ENCODE measurements at regions not wholly inside any gene's neighbourhood (a gene's known extent, or its start where the extent isn't known, plus 50 kb on each side); places are given as distances from the start of the nearest gene placed in this dataset.
"Not testable (repeated sequence)": the region's sequence is repeated elsewhere in the genome, so short reads cannot be mapped to it uniquely, and the experiment has no call there.

DNA sequence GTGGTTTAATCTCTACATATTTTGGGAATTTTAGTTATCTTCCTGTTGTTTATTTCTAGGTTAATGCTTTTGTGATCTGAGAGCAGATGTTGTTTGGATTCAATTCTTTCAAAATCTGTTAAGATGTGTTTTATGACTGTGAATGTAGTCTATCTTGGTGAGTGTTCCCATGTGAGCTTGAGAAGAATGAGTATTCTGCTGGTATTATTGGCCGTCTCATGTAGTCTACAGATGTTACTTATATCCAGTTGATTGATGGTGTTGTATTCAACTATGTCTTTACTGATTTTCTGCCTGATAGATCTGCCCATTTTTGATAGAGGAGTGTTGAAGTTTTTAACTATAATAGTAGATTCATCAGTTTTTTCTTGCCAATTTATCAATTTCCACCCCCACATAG is 141.4 kb upstream of the FOXP2 start:
- no peak for DNase-seq

DNA sequence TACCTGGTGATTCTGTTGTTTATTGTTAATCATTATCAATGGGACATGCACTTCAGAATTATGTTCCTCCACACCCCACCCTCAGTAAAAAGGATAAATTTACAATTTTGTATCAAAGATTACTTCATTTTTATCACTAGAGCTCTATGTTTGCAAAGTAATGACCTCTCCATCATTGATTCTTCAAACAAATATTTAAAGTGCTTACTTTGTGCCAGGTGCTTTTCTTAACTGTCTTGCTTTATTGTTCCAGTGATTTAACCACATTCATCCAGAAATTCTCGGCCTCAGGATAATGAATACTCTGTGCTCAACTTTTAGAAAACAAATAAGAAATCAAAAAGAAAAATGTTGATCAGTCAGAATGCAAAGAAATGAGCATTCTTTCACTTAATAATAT is 144.9 kb upstream of the FOXP2 start:
- DNase-seq, result peak; percentile 37

DNA sequence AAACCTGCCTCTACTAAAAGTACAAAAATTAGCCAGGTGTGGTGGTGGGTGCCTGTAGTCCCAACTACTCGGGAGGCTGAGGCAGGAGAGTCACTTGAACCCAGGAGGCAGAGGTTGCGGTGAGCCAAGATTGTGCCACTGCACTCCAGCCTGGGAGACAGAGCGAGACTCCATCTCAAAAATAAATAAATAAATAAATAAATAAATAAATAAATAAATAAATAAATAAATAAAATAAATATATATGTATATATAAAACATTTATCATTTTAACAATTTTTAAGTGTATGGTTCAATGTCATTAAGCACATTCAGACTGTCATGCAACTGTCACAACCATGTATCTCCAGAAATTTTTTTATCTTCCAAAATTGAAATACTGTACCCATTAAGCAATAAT is 147.1 kb upstream of the FOXP2 start:
- DNase-seq, result not testable (repeated sequence)

DNA sequence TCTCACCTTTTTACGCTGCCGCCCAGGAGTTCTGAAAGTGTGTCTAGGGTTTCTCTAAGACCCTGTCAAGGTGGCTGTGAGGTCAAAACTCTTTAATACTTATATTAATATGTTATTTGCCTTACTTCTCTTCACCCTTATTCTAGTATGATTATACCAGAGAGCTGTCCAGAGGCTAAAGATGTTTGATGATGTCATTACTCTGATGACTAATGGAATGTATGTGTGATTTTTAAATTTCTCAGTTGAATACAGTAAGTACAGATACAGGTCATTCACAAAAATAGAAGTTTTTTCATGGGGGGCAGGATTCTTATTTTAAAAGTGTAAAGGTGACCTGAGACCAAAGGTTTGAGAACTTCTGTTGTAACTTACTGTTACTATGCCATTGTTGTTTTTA is 150.6 kb upstream of the FOXP2 start:
- no peak for DNase-seq

DNA sequence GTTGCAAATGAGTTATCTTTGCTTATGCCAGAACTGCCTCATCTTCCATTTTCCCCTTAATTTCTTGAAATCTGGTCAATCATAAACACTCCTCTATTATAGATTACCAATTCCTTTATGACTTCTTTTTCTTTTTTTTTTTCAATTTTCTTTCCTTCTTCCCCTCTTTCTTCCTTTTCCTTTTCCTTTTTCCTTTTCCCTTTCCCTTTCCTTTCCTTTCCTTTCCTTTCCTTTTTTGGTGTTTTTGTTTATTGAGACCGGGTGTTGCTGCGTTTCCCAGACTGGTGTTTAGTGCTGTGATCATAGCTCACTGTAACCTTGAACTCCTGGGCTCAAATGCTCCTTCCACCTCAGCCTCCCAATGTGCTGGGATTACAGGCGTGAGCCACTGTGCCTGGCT is 151.4 kb upstream of the FOXP2 start:
- no peak for DNase-seq

DNA sequence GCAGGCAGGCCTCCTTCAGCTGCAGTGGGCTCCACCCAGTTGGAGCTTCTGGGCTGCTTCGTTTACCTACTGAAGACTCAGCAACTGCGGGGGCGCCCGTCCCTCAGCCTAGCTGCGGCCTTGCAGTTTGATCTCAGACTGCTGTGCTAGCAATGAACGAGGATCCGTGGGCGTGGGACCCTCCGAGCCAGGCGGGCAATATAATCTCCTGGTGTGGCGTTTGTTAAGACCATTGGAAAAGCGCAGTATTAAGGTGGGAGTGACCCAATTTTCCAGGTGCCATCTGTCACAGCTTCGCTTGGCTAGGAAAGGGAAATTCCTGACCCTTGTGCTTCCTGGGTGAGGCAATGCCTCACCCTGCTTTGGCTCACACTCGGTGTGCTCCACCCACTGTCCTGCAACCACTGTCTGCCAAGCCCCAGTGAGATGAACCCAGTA is 159.2 kb upstream of the FOXP2 start:
- DNase-seq, result no peak

DNA sequence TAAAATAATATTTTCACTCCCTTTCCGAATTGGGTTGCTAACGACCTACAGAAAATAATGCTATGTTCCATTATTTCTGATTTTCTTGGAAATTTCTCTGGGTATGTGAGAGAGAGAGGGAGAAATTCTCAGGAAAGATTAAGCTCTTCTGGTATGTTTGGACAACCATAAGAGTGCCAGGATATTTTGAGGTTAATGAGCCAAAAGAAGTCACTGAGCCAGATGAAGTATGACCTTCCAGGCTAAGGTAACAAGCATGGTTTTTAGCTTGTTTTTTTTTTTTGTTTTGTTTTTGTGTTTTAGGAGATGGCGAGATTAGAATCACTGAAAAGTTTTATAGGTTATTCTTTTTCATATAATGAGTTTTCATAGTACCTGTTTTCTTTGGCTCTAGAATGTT is 171.0 kb upstream of the FOXP2 start:
- DNase-seq, result no peak

DNA sequence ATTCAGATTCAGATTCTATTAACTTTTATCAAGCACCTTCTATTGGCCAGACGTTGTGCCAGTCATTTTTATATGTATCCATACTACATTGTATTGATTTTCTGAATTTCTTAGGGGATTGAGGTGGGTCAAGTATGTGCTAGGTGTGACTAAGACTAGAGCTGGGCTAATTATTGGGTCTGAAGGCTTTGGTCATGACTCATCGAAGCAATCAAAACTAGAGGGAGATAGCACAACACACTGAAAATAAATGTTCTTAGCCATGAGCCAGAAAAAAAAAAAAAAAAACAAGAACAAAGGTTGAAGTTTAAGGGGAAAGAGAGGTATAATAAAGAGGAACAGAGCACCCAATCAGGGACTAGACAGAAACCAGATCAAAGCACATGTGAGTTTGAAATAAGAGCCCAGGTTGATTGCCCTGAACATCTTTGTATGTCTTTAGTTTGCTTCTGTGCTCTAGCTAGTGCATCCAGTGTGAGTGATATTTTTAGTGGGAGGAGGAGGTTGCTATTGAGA is 171.6 kb upstream of the FOXP2 start:
- DNase-seq, result no peak

DNA sequence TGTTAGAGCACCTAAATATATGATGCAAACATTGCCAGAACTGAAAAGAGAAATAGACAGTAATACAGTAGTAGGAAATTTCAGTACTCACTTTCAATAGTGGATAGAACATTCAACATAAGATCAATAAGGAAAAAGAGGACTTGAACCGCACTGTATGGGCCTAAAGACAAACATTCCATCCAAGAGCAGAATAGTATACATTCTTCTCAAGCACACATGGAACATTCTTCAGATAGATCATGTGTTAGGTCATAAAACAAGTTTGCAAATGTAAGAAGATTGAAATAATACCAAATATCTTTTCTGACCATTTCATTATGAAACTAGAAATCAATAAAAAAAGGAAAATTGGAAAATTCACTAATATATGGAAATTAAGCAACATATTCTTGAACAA is 185.4 kb upstream of the FOXP2 start:
- no peak for DNase-seq

DNA sequence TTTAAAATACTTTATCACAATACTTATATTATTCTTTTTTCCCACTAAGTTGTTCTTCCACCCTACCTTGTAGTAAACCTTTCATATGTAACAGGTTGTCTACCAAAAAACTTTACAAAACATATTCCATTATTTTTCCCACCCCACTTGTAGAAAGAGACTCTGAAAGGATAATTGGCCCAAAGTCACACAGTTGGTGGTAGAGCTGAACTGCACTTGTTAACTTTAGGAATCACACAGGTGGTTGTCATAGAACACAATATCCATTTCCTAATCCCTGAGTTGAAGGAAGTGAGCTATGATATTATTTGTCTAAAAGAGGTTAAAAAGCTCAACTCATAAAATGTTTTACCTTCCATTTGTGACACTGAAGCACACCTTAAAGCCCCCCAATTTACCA is 188.8 kb upstream of the FOXP2 start:
- DNase-seq, result no peak

DNA sequence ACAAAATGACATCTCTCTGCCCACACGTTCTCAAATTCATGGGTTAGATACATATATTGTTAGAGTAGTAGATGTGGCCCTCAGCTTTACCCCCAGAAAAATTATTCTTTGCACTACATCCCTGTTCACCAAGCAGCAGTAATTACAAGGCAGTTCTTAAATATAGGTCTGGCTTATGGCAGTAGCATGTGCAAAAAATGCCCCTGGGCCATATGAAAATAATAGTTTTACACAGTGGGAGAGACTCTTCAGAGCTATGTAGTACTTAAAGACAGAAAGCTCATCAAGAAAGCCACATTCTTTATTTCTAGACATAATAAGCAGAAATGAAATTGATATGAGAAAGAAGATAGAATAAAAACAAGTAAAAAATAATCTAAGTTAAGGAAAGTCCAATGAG is 196.3 kb upstream of the FOXP2 start:
- no peak for DNase-seq

DNA sequence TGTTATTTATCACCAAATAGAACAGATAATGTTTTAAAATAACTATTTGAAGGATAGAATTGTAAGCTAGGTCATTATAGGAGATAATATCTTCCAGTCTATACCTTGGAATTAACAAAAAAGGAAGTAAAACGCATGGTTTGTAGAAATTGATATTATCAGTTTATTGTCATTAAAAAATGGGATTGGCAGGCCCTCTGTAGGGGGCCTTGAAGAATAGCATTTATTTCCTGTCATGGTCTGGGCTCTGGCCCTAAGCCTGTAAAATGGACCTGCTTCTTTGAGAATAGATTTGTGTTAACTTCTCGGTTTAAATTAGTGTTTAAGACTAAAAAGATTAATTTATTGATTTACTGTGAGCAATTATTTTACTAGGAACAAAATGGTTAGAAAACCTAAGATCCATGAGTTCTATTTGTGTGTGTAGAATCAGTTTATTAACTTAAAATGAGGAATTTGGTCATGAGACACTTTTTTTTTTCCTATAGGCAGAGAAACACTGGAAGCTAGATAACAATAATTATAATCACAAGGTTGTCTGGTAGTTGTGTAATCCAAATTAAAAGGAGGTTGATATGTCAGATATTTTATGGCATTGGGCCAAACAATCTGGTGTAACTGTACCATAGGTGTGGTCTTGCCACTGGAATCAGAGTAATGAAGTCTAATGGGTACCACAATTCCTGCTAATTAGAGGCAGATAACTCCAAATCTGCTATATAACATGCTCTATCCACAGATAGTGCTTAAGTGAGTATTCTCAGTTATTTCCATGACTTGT is 197.4 kb upstream of the FOXP2 start:
- DNase-seq, result no peak

DNA sequence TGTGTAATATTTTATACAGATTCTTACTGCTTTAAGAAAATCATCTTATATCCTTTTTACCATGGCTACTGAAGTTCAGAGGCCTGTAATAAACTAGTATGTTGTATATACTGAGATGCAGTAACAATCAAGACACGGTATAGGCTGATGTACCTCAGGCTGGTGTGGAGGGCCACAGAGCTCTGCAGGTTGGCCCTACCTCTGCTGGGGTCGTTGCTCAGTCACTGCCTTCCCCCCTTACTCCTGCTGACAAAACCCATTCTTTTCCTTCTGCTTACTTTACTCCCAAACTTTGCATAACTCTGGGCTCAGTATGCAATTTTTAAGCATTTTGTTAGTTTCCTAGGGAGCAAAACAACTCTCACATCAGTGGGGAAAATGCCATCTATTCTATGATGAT is 200.1 kb upstream of the FOXP2 start:
- DNase-seq, result no peak

DNA sequence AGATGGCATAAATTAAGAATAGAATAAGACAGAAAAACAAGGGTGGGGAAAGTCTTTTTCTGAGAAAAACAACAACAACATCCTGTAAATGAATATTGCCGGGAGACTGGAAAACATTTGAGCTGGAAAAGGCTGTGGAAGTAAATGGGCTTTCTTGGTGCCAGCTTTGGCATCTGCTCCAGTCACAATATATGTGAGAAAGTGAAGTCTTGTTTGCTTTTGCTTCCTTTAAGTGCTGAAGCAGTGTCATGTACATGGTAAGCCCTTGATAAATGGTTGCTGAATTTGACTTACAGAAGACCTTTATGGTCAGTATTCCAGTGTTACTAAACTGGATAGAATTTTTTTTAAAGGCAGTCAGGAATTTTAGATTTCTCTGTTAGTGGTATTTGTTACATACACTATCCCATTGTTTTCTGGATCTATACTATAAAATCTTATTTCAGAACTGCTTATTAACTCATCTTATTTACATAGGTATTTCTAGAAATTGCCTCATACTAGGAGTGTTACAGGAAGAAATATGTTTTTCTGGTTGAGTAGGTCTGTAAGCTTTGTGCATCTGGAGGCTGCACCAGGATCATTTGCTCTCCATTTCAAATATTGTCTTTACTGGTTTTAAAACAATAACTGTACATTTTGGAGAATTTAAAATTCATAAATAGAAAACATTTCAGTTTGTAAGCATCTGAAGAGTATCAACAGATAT is 201.7 kb upstream of the FOXP2 start:
- DNase-seq, result no peak

DNA sequence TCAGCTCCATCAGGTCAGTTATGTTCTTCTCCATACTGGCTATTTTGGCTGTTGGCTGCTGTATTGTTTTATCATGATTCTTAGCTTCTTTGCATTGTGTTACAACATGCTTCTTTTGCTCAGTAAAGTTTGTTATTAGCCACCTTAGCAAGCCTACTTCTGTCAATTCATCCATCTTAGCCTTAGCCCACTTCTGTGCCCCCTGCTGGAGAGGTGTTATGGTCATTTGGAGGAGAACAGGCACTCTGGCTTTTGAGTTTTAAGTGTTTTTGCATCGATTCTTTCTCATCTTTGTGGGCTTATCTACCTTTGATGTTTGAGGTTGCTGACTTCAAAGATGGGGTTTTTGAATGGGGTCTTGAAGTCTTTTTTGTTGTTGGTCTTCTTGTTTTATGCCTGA is 204.6 kb upstream of the FOXP2 start:
- DNase-seq, result no peak

DNA sequence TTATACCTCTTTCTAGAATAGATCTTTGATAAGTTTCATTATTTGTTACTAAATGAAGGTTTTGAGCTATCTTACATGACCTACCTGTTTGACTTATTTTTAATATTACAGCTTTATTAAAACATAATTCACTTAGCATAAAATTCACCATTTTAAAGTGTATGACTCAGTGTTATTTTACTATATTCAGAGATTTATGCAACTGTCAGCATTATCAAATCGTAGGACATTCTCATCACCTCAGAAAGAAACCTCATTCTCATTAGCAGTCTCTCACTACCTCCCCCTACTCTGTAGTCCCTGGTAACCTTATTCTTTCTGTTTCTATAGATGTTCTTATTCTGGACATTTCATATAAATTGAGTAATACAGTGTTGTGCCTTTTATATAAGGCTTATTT is 207.9 kb upstream of the FOXP2 start:
- no peak for DNase-seq

DNA sequence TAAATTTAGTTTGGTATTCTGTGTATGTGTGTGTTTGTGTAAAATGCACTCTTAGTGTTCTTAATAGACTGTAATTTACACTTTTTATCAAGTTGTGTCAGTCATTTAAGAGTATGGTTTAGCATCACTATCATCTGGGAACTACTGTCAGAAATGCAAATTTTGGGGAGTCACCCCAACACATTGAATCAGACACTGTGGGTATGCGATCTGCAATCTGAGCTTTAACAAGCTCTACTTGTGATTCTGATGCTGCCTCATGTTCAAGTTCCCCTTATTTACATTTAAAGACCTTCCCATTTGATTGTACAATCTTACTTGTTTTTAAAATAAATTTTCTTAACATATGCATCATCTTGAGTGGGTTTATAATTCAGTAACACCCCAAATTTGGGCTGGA is 218.1 kb upstream of the FOXP2 start:
- DNase-seq, result no peak

DNA sequence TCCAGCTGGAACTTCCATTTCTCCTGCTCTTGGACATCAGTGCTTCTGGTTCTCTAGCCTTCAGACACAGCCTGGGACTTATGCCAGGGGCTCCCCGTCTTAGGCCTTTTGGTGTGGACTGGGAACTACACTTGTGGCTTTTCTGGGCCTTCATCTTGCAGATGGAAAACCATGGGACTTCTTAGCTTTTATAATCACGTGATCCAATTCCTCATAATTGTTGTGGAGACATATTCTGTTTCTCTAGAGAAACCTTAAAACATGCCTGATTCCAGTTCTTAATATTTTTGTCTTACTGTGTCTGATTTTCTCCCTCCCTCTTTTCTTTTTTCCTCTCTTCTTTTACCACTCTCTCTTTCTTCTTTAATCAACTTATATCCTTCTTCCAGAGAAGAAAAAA is 224.2 kb upstream of the FOXP2 start:
- no peak for DNase-seq

DNA sequence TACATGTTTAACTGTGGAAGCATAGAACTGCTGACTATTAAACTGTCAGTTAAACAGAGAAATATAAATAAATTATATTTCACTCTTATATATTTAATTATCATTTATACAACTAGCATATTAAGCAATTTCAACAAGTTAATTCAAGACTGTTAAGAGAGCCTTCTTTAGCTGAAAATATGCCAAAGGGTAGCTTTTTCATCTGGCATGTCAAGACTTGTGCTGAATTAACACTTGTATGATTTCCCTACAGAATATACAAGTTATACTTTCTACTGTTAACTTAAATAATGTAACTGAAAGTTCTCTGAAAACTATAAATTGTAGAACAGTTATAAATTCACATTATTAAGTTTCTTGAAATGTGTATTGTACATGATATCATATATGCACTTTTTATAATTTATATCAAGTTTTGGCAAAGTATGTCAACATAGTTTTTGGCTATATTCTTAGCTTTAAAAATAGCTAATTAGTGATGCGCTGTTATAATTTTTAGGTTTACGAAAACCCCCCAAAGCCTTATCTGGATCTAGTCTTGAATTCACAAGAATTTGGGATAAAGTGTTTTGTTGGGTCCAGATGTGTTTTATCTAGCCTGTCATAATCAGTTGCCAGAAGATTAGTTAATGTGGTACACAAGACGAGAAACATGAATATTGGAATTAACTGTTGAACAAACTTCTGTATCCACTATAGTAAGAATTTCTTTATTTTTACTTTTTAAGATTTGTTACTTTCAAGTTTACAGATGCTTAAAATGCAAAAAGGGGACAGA is 231.1 kb upstream of the FOXP2 start:
- no peak for DNase-seq

DNA sequence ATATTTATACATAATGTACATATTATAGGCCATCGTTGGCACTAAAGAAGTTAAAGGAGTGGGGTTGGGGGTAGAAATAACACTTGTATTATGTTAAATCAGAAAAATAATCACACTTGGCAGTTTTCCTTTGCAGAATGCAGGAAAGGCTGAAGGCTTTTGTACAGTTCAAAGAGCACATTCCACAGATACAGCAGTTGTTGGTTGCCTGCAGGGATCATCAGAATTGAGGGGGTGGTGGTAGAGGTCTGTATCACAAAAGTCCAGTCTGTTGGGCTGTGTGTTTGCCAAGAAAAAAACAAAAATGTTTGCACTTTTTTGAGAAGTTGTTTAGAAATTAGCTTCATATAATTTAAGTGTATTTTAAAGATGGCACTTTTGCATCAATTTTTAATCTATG is 231.8 kb upstream of the FOXP2 start:
- no peak for DNase-seq

DNA sequence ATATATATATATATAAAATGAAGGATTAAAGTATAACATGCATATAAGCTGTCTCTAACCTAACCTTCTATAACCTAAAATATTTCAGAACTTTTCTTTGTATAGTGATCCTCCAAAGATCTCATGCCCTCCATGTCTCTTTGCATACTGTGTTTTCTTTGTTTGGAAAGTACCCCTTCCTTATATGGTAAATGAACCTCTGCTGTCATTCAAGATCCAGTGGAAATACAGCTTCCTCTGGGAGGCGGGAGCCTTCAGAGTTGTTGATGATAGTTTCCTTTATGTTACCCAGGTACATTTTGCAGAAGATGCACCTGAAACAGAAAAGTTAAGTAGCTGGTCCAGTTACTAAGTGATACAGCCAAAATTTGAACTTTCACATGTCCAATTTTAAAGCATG is 233.3 kb upstream of the FOXP2 start:
- DNase-seq, result no peak

DNA sequence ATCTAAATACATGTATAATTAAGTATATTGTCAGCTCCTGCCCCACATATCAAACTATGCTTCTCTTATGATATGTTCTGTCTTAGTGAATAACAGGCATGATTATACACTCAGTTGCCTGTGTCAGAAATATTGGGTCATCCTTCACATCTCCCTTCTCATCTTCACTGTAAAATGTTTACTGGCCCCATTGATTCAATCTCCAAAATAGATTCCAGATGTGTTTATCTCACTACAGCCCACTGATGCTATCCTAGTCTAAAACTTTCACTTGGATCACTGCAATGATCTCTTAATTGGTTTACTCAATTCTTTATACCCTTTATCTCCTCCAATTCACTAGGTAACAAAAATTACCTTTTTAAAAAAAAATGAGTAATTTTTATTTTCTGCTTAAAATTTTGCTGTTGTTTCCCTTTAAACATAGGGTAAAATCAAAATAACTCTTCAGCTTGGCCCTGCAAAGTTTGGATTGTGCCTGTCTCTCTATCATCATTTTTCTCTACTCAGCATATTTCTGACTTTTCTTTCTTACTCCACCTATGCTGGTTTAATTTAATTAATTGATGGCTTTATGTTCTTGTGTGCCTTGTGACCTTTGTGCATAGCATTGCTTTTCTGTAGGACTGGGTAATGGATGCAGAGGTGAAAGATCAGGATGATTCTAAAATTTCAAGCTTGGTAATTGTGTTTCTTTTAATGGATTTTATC is 233.9 kb upstream of the FOXP2 start:
- DNase-seq, result no peak

DNA sequence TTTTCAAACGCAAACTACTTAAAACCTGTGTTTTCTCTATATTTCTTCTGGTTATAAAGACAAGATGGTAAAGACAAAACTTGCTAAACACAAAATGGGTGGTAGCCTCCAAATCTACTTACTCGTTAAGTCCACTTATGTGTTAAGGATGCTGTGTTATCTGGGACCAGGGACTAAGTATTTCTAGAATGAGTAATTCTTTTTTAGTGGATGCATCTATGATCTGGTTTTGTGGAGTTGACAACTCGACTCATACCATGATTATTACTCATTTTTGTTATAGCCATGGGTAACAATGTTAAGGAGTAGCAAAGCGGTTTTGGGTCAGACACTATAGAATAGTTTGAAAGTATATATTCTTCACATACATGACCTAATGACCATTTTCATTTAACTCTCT is 239.5 kb upstream of the FOXP2 start:
- no peak for DNase-seq

All from NCI-H774 (cell line).